SK-N-SH treated with all-trans-retinoic acid at 6 μM for 48 hours (cell line): ENCODE measurements at regions not wholly inside any gene's neighbourhood (a gene's known extent, or its start where the extent isn't known, plus 50 kb on each side); places are given as distances from the start of the nearest gene placed in this dataset.

ENCODE experiments used
- ATAC-seq: fragments of 200-7000 bp; cut with Tn5 transposase; 3 replicates; pipeline ENCODE4 v1.9.1; 2020; ENCODE audit warnings: mild to moderate bottlenecking, moderate library complexity
- ARNTL ChIP-seq: fragments of 450-650 bp; formaldehyde crosslinking; IDR thresholded peaks from 2 replicates; pipeline ENCODE4 v1.5.0; 2020; ENCODE audit warnings: low read depth, mild to moderate bottlenecking, moderate library complexity, borderline replicate concordance
- CSDC2 ChIP-seq: fragments of 250-450 bp; sonication (Bioruptor Pico); IDR thresholded peaks from 2 replicates; pipeline ENCODE4 v1.5.0; 2020; ENCODE audit warnings: mild to moderate bottlenecking, moderate library complexity
- ESRRG ChIP-seq: fragments of 250-450 bp; sonication (Bioruptor Pico); IDR thresholded peaks from 2 replicates; pipeline ENCODE4 v1.6.1; 2021; ENCODE audit warnings: mild to moderate bottlenecking
- GLIS3 ChIP-seq: fragments of 250-450 bp; sonication (Bioruptor Pico); IDR thresholded peaks from 2 replicates; pipeline ENCODE4 v1.5.0; 2020; ENCODE audit warnings: mild to moderate bottlenecking, moderate library complexity
- ISL1 ChIP-seq: fragments of 250-450 bp; sonication (Bioruptor Pico); IDR thresholded peaks from 2 replicates; pipeline ENCODE4 v2.1.2; 2022; ENCODE audit warnings: mild to moderate bottlenecking, moderate library complexity
- OSR1 ChIP-seq: fragments of 250-450 bp; sonication (Bioruptor Pico); IDR thresholded peaks from 2 replicates; pipeline ENCODE4 v1.8.0; 2022; ENCODE audit warnings: moderate library complexity, mild to moderate bottlenecking, inconsistent platforms
- PPARA ChIP-seq: fragments of 250-450 bp; sonication (Bioruptor Pico); IDR thresholded peaks from 2 replicates; pipeline ENCODE4 v1.5.0; 2020; ENCODE audit warnings: mild to moderate bottlenecking, borderline replicate concordance
- RARB ChIP-seq: fragments of 250-450 bp; sonication (Bioruptor Pico); IDR thresholded peaks from 2 replicates; pipeline ENCODE4 v1.8.0; 2021; ENCODE audit warnings: mild to moderate bottlenecking, moderate library complexity
- SNAI2 ChIP-seq: fragments of 250-450 bp; sonication (Bioruptor Pico); IDR thresholded peaks from 2 replicates; pipeline ENCODE4 v1.5.0; 2020; ENCODE audit warnings: mild to moderate bottlenecking, moderate library complexity
- TCF4 ChIP-seq: fragments of 250-450 bp; sonication (Bioruptor Pico); IDR thresholded peaks from 2 replicates; pipeline ENCODE4 v1.8.0; 2021; ENCODE audit warnings: mild to moderate bottlenecking, moderate library complexity, borderline replicate concordance
- TOX ChIP-seq: fragments of 250-450 bp; sonication (Bioruptor Pico); IDR thresholded peaks from 2 replicates; pipeline ENCODE4 v1.8.0; 2021; ENCODE audit warnings: mild to moderate bottlenecking, moderate library complexity, borderline replicate concordance
- ZC3H10 ChIP-seq: fragments of 250-450 bp; sonication (Bioruptor Pico); IDR thresholded peaks from 2 replicates; pipeline ENCODE4 v1.5.1; 2021; ENCODE audit warnings: mild to moderate bottlenecking, moderate library complexity
- ZFP3 ChIP-seq: fragments of 250-450 bp; sonication (Bioruptor Pico); IDR thresholded peaks from 2 replicates; pipeline ENCODE4 v1.5.0; 2020; ENCODE audit warnings: mild to moderate bottlenecking, moderate library complexity
- ZFP30 ChIP-seq: fragments of 450-650 bp; formaldehyde crosslinking; IDR thresholded peaks from 2 replicates; pipeline ENCODE4 v1.5.0; 2022; ENCODE audit warnings: mild to moderate bottlenecking, moderate library complexity
- ZNF565 ChIP-seq: fragments of 450-650 bp; formaldehyde crosslinking; conservative IDR thresholded peaks from 2 replicates; pipeline ENCODE4 v1.5.0; 2020; ENCODE audit warnings: low read depth, mild to moderate bottlenecking, moderate library complexity
- ZNF70 ChIP-seq: fragments of 450-650 bp; formaldehyde crosslinking; IDR thresholded peaks from 2 replicates; pipeline ENCODE4 v1.5.0; 2020; ENCODE audit warnings: mild to moderate bottlenecking, moderate library complexity
- TF ChIP-seq, protein P1 (sequence below): fragments of 250-450 bp; sonication (Bioruptor Pico); IDR thresholded peaks from 2 replicates; pipeline ENCODE4 v1.8.0; 2020; ENCODE audit warnings: mild to moderate bottlenecking, moderate library complexity, borderline replicate concordance
- TF ChIP-seq, protein P2 (sequence below): fragments of 250-450 bp; sonication (Bioruptor Pico); IDR thresholded peaks from 2 replicates; pipeline ENCODE4 v1.8.0; 2021; ENCODE audit warnings: low read depth, mild to moderate bottlenecking, moderate library complexity, borderline replicate concordance
- TF ChIP-seq, protein P3 (sequence below): fragments of 250-450 bp; sonication (Bioruptor Pico); IDR thresholded peaks from 2 replicates; pipeline ENCODE4 v1.5.0; 2020; ENCODE audit warnings: mild to moderate bottlenecking, moderate library complexity
- TF ChIP-seq, protein P4 (sequence below): fragments of 250-450 bp; sonication (Bioruptor Pico); IDR thresholded peaks from 2 replicates; pipeline ENCODE4 v1.5.1; 2021; ENCODE audit warnings: mild to moderate bottlenecking, moderate library complexity

DNA sequence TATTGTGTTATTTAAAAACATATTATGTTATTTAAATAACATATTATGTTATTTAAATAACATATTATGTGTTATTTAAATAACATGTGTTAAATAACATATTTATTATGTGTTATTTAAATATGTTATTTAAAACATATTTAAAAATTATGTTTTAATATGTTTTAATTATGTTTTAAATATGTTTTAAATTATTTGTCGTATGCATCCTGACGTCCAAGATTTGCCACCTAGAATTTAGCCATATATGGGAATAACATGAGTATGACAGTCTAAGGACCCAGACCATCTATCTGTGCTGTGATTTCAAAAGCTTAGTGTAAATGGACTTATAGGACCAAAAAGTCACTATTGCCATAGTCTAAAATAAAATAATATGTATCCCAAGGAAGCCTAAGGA is 484.3 kb upstream of the KLHL29 start (continued):
- TF ChIP-seq GLIS3: no peak
- TF ChIP-seq, protein P1, sequence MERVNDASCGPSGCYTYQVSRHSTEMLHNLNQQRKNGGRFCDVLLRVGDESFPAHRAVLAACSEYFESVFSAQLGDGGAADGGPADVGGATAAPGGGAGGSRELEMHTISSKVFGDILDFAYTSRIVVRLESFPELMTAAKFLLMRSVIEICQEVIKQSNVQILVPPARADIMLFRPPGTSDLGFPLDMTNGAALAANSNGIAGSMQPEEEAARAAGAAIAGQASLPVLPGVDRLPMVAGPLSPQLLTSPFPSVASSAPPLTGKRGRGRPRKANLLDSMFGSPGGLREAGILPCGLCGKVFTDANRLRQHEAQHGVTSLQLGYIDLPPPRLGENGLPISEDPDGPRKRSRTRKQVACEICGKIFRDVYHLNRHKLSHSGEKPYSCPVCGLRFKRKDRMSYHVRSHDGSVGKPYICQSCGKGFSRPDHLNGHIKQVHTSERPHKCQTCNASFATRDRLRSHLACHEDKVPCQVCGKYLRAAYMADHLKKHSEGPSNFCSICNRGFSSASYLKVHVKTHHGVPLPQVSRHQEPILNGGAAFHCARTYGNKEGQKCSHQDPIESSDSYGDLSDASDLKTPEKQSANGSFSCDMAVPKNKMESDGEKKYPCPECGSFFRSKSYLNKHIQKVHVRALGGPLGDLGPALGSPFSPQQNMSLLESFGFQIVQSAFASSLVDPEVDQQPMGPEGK (CRISPR knock-in tag): no peak
- TF ChIP-seq RARB (CRISPR knock-in tag): no peak
- no peak for TF ChIP-seq SNAI2 (CRISPR knock-in tag)
- no peak for TF ChIP-seq CSDC2 (CRISPR knock-in tag)

DNA sequence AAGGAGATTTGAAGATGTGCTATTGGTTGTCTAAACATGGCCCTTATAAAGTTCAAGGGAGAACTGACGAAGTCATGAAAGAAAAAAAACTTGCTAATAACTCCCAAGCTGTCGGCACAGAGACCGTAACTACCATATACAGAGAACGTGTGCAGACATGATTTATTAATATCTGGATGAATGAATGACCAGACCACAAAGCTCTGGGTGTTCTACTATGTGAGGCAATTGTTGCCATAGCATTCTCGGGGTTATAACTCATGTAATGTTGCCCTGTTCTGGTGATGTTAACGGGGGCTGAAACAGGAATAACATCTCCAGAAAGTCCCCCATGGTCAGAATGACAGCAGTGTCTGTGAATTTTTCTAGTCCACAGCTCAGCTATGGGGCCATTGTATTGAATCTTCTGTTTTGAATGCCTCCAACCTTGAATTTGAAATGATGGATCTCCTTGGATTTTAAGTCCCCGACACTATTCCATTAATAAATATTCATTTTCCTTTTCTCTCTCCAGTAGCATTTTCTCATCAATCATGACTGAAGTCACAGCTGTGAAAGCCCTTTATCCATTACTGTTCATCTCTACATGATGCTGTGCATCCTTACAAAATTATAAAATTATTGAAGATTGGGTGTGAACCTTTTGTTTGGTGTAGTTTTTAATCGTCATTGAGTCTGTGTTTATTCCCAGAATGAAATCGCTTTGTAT is 483.4 kb upstream of the KLHL29 start:
- ATAC-seq: no peak
- no peak for TF ChIP-seq TOX (CRISPR knock-in tag)
- TF ChIP-seq, protein P2, sequence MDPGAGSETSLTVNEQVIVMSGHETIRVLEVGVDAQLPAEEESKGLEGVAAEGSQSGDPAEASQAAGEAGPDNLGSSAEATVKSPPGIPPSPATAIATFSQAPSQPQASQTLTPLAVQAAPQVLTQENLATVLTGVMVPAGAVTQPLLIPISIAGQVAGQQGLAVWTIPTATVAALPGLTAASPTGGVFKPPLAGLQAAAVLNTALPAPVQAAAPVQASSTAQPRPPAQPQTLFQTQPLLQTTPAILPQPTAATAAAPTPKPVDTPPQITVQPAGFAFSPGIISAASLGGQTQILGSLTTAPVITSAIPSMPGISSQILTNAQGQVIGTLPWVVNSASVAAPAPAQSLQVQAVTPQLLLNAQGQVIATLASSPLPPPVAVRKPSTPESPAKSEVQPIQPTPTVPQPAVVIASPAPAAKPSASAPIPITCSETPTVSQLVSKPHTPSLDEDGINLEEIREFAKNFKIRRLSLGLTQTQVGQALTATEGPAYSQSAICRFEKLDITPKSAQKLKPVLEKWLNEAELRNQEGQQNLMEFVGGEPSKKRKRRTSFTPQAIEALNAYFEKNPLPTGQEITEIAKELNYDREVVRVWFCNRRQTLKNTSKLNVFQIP (CRISPR knock-in tag): no peak
- TF ChIP-seq ZNF565 (CRISPR knock-in tag): no peak
- no peak for TF ChIP-seq OSR1 (CRISPR knock-in tag)
- no peak for TF ChIP-seq ZFP30 (CRISPR knock-in tag)
- no peak for TF ChIP-seq ZFP3 (CRISPR knock-in tag)
- TF ChIP-seq, protein P3, sequence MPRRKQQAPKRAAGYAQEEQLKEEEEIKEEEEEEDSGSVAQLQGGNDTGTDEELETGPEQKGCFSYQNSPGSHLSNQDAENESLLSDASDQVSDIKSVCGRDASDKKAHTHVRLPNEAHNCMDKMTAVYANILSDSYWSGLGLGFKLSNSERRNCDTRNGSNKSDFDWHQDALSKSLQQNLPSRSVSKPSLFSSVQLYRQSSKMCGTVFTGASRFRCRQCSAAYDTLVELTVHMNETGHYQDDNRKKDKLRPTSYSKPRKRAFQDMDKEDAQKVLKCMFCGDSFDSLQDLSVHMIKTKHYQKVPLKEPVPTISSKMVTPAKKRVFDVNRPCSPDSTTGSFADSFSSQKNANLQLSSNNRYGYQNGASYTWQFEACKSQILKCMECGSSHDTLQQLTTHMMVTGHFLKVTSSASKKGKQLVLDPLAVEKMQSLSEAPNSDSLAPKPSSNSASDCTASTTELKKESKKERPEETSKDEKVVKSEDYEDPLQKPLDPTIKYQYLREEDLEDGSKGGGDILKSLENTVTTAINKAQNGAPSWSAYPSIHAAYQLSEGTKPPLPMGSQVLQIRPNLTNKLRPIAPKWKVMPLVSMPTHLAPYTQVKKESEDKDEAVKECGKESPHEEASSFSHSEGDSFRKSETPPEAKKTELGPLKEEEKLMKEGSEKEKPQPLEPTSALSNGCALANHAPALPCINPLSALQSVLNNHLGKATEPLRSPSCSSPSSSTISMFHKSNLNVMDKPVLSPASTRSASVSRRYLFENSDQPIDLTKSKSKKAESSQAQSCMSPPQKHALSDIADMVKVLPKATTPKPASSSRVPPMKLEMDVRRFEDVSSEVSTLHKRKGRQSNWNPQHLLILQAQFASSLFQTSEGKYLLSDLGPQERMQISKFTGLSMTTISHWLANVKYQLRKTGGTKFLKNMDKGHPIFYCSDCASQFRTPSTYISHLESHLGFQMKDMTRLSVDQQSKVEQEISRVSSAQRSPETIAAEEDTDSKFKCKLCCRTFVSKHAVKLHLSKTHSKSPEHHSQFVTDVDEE (CRISPR knock-in tag): no peak
- no peak for TF ChIP-seq SNAI2 (CRISPR knock-in tag)
- TF ChIP-seq ARNTL (CRISPR knock-in tag): no peak
- TF ChIP-seq ZC3H10 (CRISPR knock-in tag): no peak
- no peak for TF ChIP-seq ESRRG (CRISPR knock-in tag)
- no peak for TF ChIP-seq TCF4
- TF ChIP-seq ISL1 (CRISPR knock-in tag): no peak
- TF ChIP-seq, protein P4, sequence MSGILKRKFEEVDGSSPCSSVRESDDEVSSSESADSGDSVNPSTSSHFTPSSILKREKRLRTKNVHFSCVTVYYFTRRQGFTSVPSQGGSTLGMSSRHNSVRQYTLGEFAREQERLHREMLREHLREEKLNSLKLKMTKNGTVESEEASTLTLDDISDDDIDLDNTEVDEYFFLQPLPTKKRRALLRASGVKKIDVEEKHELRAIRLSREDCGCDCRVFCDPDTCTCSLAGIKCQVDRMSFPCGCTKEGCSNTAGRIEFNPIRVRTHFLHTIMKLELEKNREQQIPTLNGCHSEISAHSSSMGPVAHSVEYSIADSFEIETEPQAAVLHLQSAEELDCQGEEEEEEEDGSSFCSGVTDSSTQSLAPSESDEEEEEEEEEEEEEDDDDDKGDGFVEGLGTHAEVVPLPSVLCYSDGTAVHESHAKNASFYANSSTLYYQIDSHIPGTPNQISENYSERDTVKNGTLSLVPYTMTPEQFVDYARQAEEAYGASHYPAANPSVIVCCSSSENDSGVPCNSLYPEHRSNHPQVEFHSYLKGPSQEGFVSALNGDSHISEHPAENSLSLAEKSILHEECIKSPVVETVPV (CRISPR knock-in tag): no peak
- no peak for TF ChIP-seq RARB (CRISPR knock-in tag)
- no peak for TF ChIP-seq ZNF70

DNA sequence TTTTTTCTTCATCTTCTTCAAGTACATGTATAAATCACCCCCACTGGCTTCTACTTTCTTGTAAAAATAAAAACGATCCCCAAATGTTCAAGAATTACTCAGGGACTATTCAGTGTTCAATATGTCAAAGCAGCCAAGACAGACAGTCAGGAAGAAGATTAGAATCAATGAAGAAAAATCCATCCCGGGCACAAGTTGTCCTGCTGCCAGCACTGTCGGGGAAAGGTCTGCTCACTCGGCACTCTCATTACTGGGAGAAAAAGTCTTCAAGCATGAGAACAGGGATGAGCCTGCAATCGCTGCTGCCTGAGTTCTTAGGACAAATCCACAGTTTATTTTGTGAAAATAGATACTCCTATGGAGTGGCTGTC is 482.8 kb upstream of the KLHL29 start:
- TF ChIP-seq ZFP3 (CRISPR knock-in tag) (no peak), GLIS3 (no peak), ISL1 (CRISPR knock-in tag) (no peak), ZC3H10 (CRISPR knock-in tag) (no peak), SNAI2 (CRISPR knock-in tag) (no peak), PPARA (CRISPR knock-in tag) (no peak), ZFP30 (CRISPR knock-in tag) (no peak), ZNF565 (CRISPR knock-in tag) (no peak), CSDC2 (CRISPR knock-in tag) (no peak), ARNTL (CRISPR knock-in tag) (no peak)
- TF ChIP-seq, protein P1 (CRISPR knock-in tag): no peak
- TF ChIP-seq, all 23 proteins: peak for 0
- ATAC-seq: no peak
